IMR-90 (cell line): ENCODE measurements at regions not wholly inside any gene's neighbourhood (a gene's known extent, or its start where the extent isn't known, plus 50 kb on each side); places are given as distances from the start of the nearest gene placed in this dataset.

Source experiments
- ATAC-seq: fragments of 200-7000 bp; cut with Tn5 transposase; 2 replicates; pipeline ENCODE4 v1.9.1; 2020; ENCODE audit warnings: low read depth, mild to moderate bottlenecking, moderate library complexity
- BruUV-seq: library from RNA; stranded (reverse); fragments of 400-500 nt; replicated peaks from 2 replicates; lab custom pipeline; 2021; lab: Mats Ljungman, UMichigan
- CTCF ChIA-PET: fragments of 300-600 bp; formaldehyde crosslinking; extraction: SDS; loops from one replicate; lab custom pipeline; 2021; ENCODE audit warnings: antibody characterized with exemption; lab: Yijun Ruan, JAX
- POLR2A ChIA-PET: fragments of 300-600 bp; sonication (Branson Sonifier 250); formaldehyde crosslinking; loops from one replicate; lab custom pipeline; 2022; ENCODE audit warnings: antibody characterized with exemption; ENCODE audit not compliant: unreplicated experiment; lab: Charles Lee
- DNase-seq: peaks from one replicate; pipeline ENCODE4 v3.0.0; 2013
- H2AFZ ChIP-seq: replicated peaks from 2 replicates; pipeline ENCODE3; 2013; ENCODE audit warnings: low read length, mild to moderate bottlenecking; ENCODE audit not compliant: poor library complexity
- H2AK5ac ChIP-seq: 2 replicates; pipeline ENCODE4 v1.6.1; 2013; ENCODE audit warnings: low read depth, low read length, inconsistent platforms
- H2AK9ac ChIP-seq: replicated peaks from 2 replicates; pipeline ENCODE3; 2013; ENCODE audit warnings: mild to moderate bottlenecking, low read depth, low read length, moderate library complexity; ENCODE audit not compliant: poor library complexity
- H2BK120ac ChIP-seq: 2 replicates; pipeline ENCODE4 v1.6.1; 2013; ENCODE audit warnings: low read depth, low read length, inconsistent platforms
- H2BK15ac ChIP-seq: 3 replicates; pipeline ENCODE4 v1.6.1; 2013; ENCODE audit warnings: low read depth, low read length, inconsistent platforms
- H2BK20ac ChIP-seq: 2 replicates; pipeline ENCODE4 v1.6.1; 2013; ENCODE audit warnings: low read depth, mild to moderate bottlenecking, inconsistent platforms, low read length, moderate library complexity
- H2BK5ac ChIP-seq: 2 replicates; pipeline ENCODE4 v1.6.1; 2013; ENCODE audit warnings: mild to moderate bottlenecking, low read depth, low read length, inconsistent platforms; ENCODE audit not compliant: poor library complexity, severe bottlenecking
- H3K14ac ChIP-seq: replicated peaks from 2 replicates; pipeline ENCODE4 v1.6.1; 2013; ENCODE audit warnings: low read depth, low read length, inconsistent platforms
- H3K18ac ChIP-seq: 2 replicates; pipeline ENCODE4 v1.6.1; 2013; ENCODE audit warnings: low read depth, low read length, control low read depth
- H3K23ac ChIP-seq: 2 replicates; pipeline ENCODE4 v1.6.1; 2013; ENCODE audit warnings: low read depth, low read length, inconsistent platforms
- H3K27ac ChIP-seq: 2 replicates; pipeline ENCODE4 v1.5.1; 2013; ENCODE audit warnings: mild to moderate bottlenecking, control low read depth, low read length; ENCODE audit not compliant: insufficient read depth
- H3K27me3 ChIP-seq: 2 replicates; pipeline ENCODE4 v1.6.1; 2013; ENCODE audit warnings: low read length; ENCODE audit not compliant: control insufficient read depth, insufficient read depth
- H3K36me3 ChIP-seq: 2 replicates; pipeline ENCODE4 v1.6.1; 2013; ENCODE audit warnings: low read length, mixed read lengths; ENCODE audit not compliant: control insufficient read depth, insufficient read depth
- H3K4ac ChIP-seq: 2 replicates; pipeline ENCODE4 v1.6.1; 2013; ENCODE audit warnings: low read depth, low read length, inconsistent platforms
- H3K4me1 ChIP-seq: 2 replicates; pipeline ENCODE4 v1.6.1; 2013; ENCODE audit warnings: low read length, mixed read lengths; ENCODE audit not compliant: control insufficient read depth, insufficient read depth
- H3K4me2 ChIP-seq: 2 replicates; pipeline ENCODE4 v1.6.1; 2013; ENCODE audit warnings: low read depth, mild to moderate bottlenecking, control low read depth, low read length, moderate library complexity
- H3K4me3 ChIP-seq: 2 replicates; pipeline ENCODE4 v1.5.1; 2013; ENCODE audit warnings: low read depth, mild to moderate bottlenecking, control low read depth, low read length, moderate library complexity; ENCODE audit not compliant: insufficient read depth
- H3K56ac ChIP-seq: 2 replicates; pipeline ENCODE4 v1.6.1; 2013; ENCODE audit warnings: low read length, inconsistent platforms; ENCODE audit not compliant: insufficient read depth; ENCODE audit errors: extremely low read depth
- H3K79me1 ChIP-seq, 2 experiments: 2 replicates each; pipeline ENCODE4 v1.6.1; 2013; ENCODE audit warnings: low read length in 2 of 2, inconsistent platforms in 1 of 2, low read depth in 1 of 2
- H3K9ac ChIP-seq: 2 replicates; pipeline ENCODE4 v1.6.1; 2013; ENCODE audit warnings: low read depth, low read length, control low read depth
- H3K9me1 ChIP-seq: 2 replicates; pipeline ENCODE4 v1.6.1; 2013; ENCODE audit warnings: low read length, inconsistent platforms; ENCODE audit not compliant: insufficient read depth
- H3K9me3 ChIP-seq: 2 replicates; pipeline ENCODE4 v1.6.1; 2013; ENCODE audit warnings: low read length; ENCODE audit not compliant: control insufficient read depth, insufficient read depth
- H4K20me1 ChIP-seq: 2 replicates; pipeline ENCODE4 v1.6.1; 2013; ENCODE audit warnings: low read length, inconsistent platforms; ENCODE audit not compliant: insufficient read depth
- H4K5ac ChIP-seq: 2 replicates; pipeline ENCODE4 v1.6.1; 2013; ENCODE audit warnings: mild to moderate bottlenecking, low read depth, low read length, control low read depth
- H4K8ac ChIP-seq, 2 experiments: 2 replicates each; pipeline ENCODE4 v1.6.1; 2013; ENCODE audit warnings: low read depth in 2 of 2, low read length in 2 of 2, control low read depth in 1 of 2, inconsistent platforms in 1 of 2
- H4K91ac ChIP-seq: 2 replicates; pipeline ENCODE4 v1.6.1; 2013; ENCODE audit warnings: low read depth, low read length, inconsistent platforms; ENCODE audit not compliant: insufficient read depth
- CEBPB ChIP-seq: IDR thresholded peaks from 2 replicates; pipeline ENCODE4 v1.6.1; 2012; ENCODE audit warnings: low read depth, low read length, improper control_type of control experiment
- FOS ChIP-seq: fragments of 150-350 bp; IDR thresholded peaks from 2 replicates; pipeline ENCODE4 v1.6.1; 2016; ENCODE audit warnings: low read depth, low read length
- MAFK ChIP-seq: IDR thresholded peaks from 2 replicates; pipeline ENCODE4 v1.6.1; 2012; ENCODE audit warnings: low read depth, low read length, improper control_type of control experiment
- MXI1 ChIP-seq: IDR thresholded peaks from 2 replicates; pipeline ENCODE4 v1.6.1; 2012; ENCODE audit warnings: low read depth, mild to moderate bottlenecking, low read length, moderate library complexity, borderline replicate concordance
- NFE2L2 ChIP-seq: fragments of 150-350 bp; IDR thresholded peaks from 2 replicates; pipeline ENCODE4 v1.6.1; 2016; ENCODE audit warnings: low read depth, mild to moderate bottlenecking, low read length
- SMC3 ChIP-seq: fragments of 150-350 bp; IDR thresholded peaks from 2 replicates; pipeline ENCODE4 v1.6.1; 2016; ENCODE audit warnings: low read depth, mild to moderate bottlenecking, antibody characterized with exemption, low read length, moderate library complexity
- WGBS, 2 experiments: methylation state at CpG; one replicate each; pipeline versions ENCODE4 v1.1.5 to v1.1.7; 2013; ENCODE audit warnings: missing lambda C conversion rate in 2 of 2; ENCODE audit not compliant: insufficient read length in 1 of 2; ENCODE audit errors: extremely low coverage in 2 of 2; 5-methylcytosine and 5-hydroxymethylcytosine counted together
- dilution Hi-C: fragments of 300-500 bp; cut with HindIII; formaldehyde crosslinking; loops from one replicate; pipeline ENCODE4 v1.14.3; 2018; ENCODE audit warnings: low sequenced_read_pairs; ENCODE audit not compliant: unreplicated experiment
- in situ Hi-C: fragments of 300-500 bp; cut with MboI; formaldehyde crosslinking; loops from 3 replicates; pipeline ENCODE4 v1.14.3; 2019; ENCODE audit warnings: low sequenced_read_pairs, inconsistent platforms, mixed read lengths
- intact Hi-C: fragments of 100-400 bp; cut with micrococcal nuclease; formaldehyde crosslinking; loops from 2 replicates; pipeline ENCODE4 v1.10.0; 2022
- TF ChIP-seq, protein P1 (sequence below): fragments of 150-350 bp; IDR thresholded peaks from 2 replicates; pipeline ENCODE4 v1.6.1; 2016; ENCODE audit warnings: low read depth, mild to moderate bottlenecking, low read length, moderate library complexity, borderline replicate concordance

DNA sequence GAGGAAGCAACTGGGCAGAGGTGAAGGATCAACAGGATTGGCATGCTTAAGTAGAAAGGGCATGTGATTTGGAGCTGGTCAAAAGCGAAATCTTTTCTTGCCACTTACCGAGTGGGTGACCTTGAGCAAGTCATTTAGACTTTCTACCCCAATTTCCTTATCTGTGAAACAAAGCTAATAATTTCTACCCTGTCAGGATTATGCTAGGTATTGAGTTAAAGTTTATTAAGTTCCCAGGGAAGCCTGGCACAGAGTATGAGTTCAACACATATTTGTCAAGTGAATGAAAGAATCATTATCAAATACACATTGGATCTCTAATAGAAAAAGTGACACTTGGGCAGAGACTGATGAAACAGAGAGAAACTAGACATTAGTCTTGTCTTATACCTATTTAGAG, 66.4 kb upstream of the FRMD4B start:
- no peak overlapping the region for H3K56ac ChIP-seq
- no TSS peak for BruUV-seq
- no peak overlapping the region for H3K9ac ChIP-seq
- ChIA-PET POLR2A (no interaction called here), CTCF (no interaction called here)
- no peak overlapping the region for H2BK120ac ChIP-seq
- H3K9me3 ChIP-seq = no peaks in the 10 kb centered on the region
- no peaks in the 10 kb centered on the region for H4K20me1 ChIP-seq
- H3K27ac ChIP-seq = no peak overlapping the region
- H3K14ac ChIP-seq = no peak overlapping the region
- H3K9me1 ChIP-seq = no peaks in the 10 kb centered on the region
- H3K4me1 ChIP-seq = no peaks in the 10 kb centered on the region
- H4K8ac ChIP-seq = no peak overlapping the region
- no peak overlapping the region for H2BK5ac ChIP-seq
- no peak overlapping the region for H2BK15ac ChIP-seq
- DNase-seq (no peak), ATAC-seq (no peak)
- no peak overlapping the region for H3K4me2 ChIP-seq
- no peak overlapping the region for H3K18ac ChIP-seq
- H3K4ac ChIP-seq = no peak overlapping the region
- no CpG with 5 or more reads among the region's 2 CpGs for WGBS, 2 experiments
- no peak overlapping the region for H3K4me3 ChIP-seq
- in situ Hi-C loops = no loop called here
- H3K79me1 ChIP-seq = no peaks in the 10 kb centered on the region
- TF ChIP-seq CEBPB = no peak
- no peak for TF ChIP-seq MAFK
- TF ChIP-seq, protein P1, sequence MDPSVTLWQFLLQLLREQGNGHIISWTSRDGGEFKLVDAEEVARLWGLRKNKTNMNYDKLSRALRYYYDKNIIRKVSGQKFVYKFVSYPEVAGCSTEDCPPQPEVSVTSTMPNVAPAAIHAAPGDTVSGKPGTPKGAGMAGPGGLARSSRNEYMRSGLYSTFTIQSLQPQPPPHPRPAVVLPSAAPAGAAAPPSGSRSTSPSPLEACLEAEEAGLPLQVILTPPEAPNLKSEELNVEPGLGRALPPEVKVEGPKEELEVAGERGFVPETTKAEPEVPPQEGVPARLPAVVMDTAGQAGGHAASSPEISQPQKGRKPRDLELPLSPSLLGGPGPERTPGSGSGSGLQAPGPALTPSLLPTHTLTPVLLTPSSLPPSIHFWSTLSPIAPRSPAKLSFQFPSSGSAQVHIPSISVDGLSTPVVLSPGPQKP = no peak
- no peak for TF ChIP-seq NFE2L2
- no peak for TF ChIP-seq MXI1
- TF ChIP-seq SMC3 = no peak
- TF ChIP-seq FOS = no peak
- no peaks in the 10 kb centered on the region for H3K36me3 ChIP-seq
- no peaks in the 10 kb centered on the region for H3K27me3 ChIP-seq
- H2AK9ac ChIP-seq = no peak overlapping the region
- dilution Hi-C loops = no loop called here
- no peak overlapping the region for H2AK5ac ChIP-seq
- no peak overlapping the region for H2BK20ac ChIP-seq
- no peak overlapping the region for H4K91ac ChIP-seq
- intact Hi-C loops = no loop called here
- H3K23ac ChIP-seq = no peak overlapping the region
- H4K5ac ChIP-seq = no peak overlapping the region
- H2AFZ ChIP-seq = no peak overlapping the region
